D721Med (cell line): ENCODE measurements at regions not wholly inside any gene's neighbourhood (a gene's known extent, or its start where the extent isn't known, plus 50 kb on each side); places are given as distances from the start of the nearest gene placed in this dataset.
"Not testable (repeated sequence)": the region's sequence is repeated elsewhere in the genome, so short reads cannot be mapped to it uniquely, and the experiment has no call there.

Experiments
- DNase-seq: peaks from one replicate; pipeline ENCODE4 v3.0.0; 2011; ENCODE audit warnings: low spot score; ENCODE audit not compliant: insufficient read length
- FAIRE-seq: peaks from 2 replicates; lab custom pipeline; 2011; peaks lifted over from hg19 to GRCh38; lab: Jason Lieb, UNC
- CTCF ChIP-seq: IDR thresholded peaks from 2 replicates; pipeline ENCODE4 v1.5.1; 2012; ENCODE audit warnings: mild to moderate bottlenecking, control low read depth; ENCODE audit not compliant: insufficient read depth; ENCODE audit errors: missing control alignments

GRCh38 chr9:621201-621855, 220.2 kb upstream of the DMRT1 start:
- no peak for FAIRE-seq
- TF ChIP-seq CTCF: no peak
- DNase-seq: no peak

DNA sequence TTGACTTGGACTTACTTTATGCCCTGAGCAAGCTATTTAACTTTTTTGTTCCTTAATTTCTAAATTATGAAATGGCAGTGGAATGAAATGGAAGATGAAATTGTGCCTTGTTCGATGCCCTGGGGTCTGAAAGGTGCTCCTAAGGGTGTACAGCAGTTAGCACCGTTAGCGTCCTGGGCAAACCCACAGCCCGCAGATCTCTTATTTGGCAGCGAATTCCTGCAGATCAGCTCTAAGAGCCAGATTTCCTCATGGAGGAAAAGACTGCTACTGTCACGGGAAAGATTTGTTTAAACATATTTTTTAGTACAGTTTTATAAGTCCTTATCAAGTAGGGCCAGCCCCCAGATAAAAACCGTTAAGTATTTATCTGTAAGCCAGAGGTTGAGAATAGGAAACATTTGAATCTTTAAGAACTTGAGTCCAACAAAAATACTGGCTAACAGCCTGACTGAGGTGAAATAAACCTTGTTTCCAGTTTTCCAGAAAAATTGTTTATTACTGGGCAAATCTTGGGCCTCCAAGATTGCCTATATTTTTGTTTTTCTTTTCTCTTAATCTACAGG, 216.5 kb upstream of the DMRT1 start:
- TF ChIP-seq CTCF: no peak
- DNase-seq: no peak
- FAIRE-seq: no peak

DNA sequence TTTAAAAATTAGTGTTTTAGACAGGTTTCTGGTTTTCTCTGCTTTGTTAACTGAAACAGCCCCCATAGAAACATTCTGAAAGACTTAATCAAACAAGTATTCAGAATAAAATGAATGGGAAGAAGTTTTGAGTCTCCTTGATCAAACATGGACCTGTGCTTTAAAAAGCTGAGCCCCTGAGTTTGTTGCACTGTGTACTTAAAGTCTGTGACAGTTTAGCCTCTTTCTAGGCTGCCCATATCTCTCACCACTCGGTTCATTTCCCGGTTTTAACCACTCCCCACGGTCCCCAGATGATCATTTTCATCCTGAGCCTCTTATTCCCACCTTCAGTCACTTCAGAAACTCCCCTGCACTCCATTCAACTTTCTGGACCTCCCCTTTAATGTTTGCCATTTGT, 215.9 kb upstream of the DMRT1 start:
- no peak for FAIRE-seq
- no peak for TF ChIP-seq CTCF
- DNase-seq: no peak

DNA sequence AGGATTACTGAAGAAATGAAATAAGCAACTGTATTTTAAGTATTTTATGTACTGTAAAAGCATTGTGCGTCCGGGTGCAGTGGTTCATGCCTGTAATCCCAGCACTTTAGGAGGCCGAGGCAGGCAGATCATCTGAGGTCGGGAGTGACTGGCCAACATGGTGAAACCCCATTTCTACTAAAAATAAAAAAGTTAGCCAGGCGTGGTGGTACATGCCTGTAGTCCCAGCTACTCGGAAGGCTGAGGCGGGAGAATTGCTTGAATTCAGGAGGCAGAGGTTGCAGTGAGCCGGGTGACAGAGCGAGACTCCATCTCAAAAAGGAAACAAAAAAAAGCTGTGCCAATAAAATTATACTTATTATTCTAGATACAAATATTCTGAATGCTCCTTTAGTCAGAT, 215.4 kb upstream of the DMRT1 start:
- not testable (repeated sequence) for DNase-seq, FAIRE-seq

- TF ChIP-seq CTCF: no peak
- DNase-seq (no peak), FAIRE-seq (no peak)
These were observed 214.9 kb upstream of the DMRT1 start for GRCh38 chr9:626596-626995.

- no peak for TF ChIP-seq CTCF
- FAIRE-seq: no peak
These were observed 214.0 kb upstream of the DMRT1 start for GRCh38 chr9:627336-627970.

GRCh38 chr9:629146-629545, 212.4 kb upstream of the DMRT1 start:
- no peak for TF ChIP-seq CTCF
- DNase-seq: no peak
- FAIRE-seq: no peak

More at GRCh38 chr9:627336-627970, 214.0 kb upstream of the DMRT1 start:
- no peak for DNase-seq
